Keratinocyte (primary cell): ENCODE measurements at regions not wholly inside any gene's neighbourhood (a gene's known extent, or its start where the extent isn't known, plus 50 kb on each side); places are given as distances from the start of the nearest gene placed in this dataset.

ENCODE experiments used
- DNase-seq: peaks from one replicate; pipeline ENCODE4 v3.0.0-alpha.2; 2011; ENCODE audit warnings: low read depth, missing footprints, low spot score
- FAIRE-seq: peaks from 2 replicates; lab custom pipeline; 2011; peaks lifted over from hg19 to GRCh38; lab: Jason Lieb, UNC
- H2AFZ ChIP-seq: 2 replicates; pipeline ENCODE4 v1.6.0; 2012; ENCODE audit warnings: low read length, control low read depth, inconsistent platforms; ENCODE audit not compliant: control insufficient read depth
- H3K27ac ChIP-seq: 2 replicates; pipeline ENCODE4 v1.5.1; 2011; ENCODE audit warnings: low read length; ENCODE audit not compliant: control insufficient read depth, insufficient read depth
- H3K27me3 ChIP-seq: 3 replicates; pipeline ENCODE4 v1.6.0; 2011; ENCODE audit warnings: low read length; ENCODE audit not compliant: control insufficient read depth, insufficient read depth; ENCODE audit errors: extremely low read depth
- H3K36me3 ChIP-seq, 2 experiments: 2 replicates in 1 of 2; 3 replicates in 1 of 2; pipeline ENCODE4 v1.5.1; 2011; ENCODE audit warnings: low read length in 2 of 2, mild to moderate bottlenecking in 1 of 2; ENCODE audit not compliant: control insufficient read depth in 2 of 2, insufficient read depth in 2 of 2; ENCODE audit errors: extremely low read depth in 1 of 2
- H3K4me1 ChIP-seq: 3 replicates; pipeline ENCODE4 v1.5.1; 2011; ENCODE audit warnings: low read length; ENCODE audit not compliant: control insufficient read depth, insufficient read depth; ENCODE audit errors: extremely low read depth
- H3K4me2 ChIP-seq: 3 replicates; pipeline ENCODE4 v1.6.0; 2011; ENCODE audit warnings: low read depth, low read length; ENCODE audit not compliant: control insufficient read depth, insufficient read depth; ENCODE audit errors: extremely low read depth
- H3K4me3 ChIP-seq, 3 experiments: fragments of 200-600 bp in 1 of 3; sonication (generic) in 1 of 3; 2 replicates in 2 of 3; 3 replicates in 1 of 3; pipeline ENCODE4 v1.5.1; 2011 to 2016; ENCODE audit warnings: low read length in 3 of 3, mild to moderate bottlenecking in 3 of 3, control low read depth in 2 of 3, inconsistent platforms in 1 of 3, low read depth in 1 of 3, mixed read lengths in 1 of 3, mixed run types in 1 of 3, moderate library complexity in 1 of 3; ENCODE audit not compliant: control insufficient read depth in 2 of 3, insufficient read depth in 2 of 3; ENCODE audit errors: extremely low read depth in 1 of 3
- H3K79me2 ChIP-seq: 2 replicates; pipeline ENCODE4 v1.6.0; 2012; ENCODE audit warnings: low read length; ENCODE audit not compliant: control insufficient read depth, insufficient read depth
- H3K9ac ChIP-seq: 3 replicates; pipeline ENCODE4 v1.6.0; 2011; ENCODE audit warnings: low read length; ENCODE audit not compliant: control insufficient read depth, insufficient read depth; ENCODE audit errors: extremely low read depth
- H3K9me1 ChIP-seq: 3 replicates; pipeline ENCODE4 v1.6.0; 2011; ENCODE audit warnings: low read length; ENCODE audit not compliant: control insufficient read depth, insufficient read depth; ENCODE audit errors: extremely low read depth
- H3K9me3 ChIP-seq: 2 replicates; pipeline ENCODE4 v1.5.1; 2012; ENCODE audit warnings: low read depth, low read length; ENCODE audit not compliant: control insufficient read depth
- H4K20me1 ChIP-seq: 3 replicates; pipeline ENCODE4 v1.6.0; 2011; ENCODE audit warnings: low read length; ENCODE audit not compliant: control insufficient read depth, insufficient read depth; ENCODE audit errors: extremely low read depth
- EZH2 ChIP-seq: IDR thresholded peaks from one replicate; pipeline ENCODE4 v1.6.1; 2012; ENCODE audit warnings: inconsistent platforms, mild to moderate bottlenecking, low read length, moderate library complexity
- dilution Hi-C: fragments of 300-500 bp; cut with MboI; formaldehyde crosslinking; loops from one replicate; pipeline ENCODE4 v1.7.0; 2020; ENCODE audit warnings: low sequenced_read_pairs; ENCODE audit not compliant: extremely low pct_ligation_motif_present
- TF ChIP-seq, protein P1 (sequence below), 3 experiments: IDR thresholded peaks in 1 of 3; conservative IDR thresholded peaks in 1 of 3; optimal IDR thresholded peaks in 1 of 3; 2 replicates in 2 of 3; 3 replicates in 1 of 3; pipeline versions ENCODE3 to v1.5.1; 2011; ENCODE audit warnings: low read length in 3 of 3, mild to moderate bottlenecking in 3 of 3, moderate library complexity in 2 of 3, control low read depth in 1 of 3, inconsistent platforms in 1 of 3; ENCODE audit not compliant: insufficient read depth in 2 of 3; ENCODE audit errors: extremely low read depth in 1 of 3

DNA sequence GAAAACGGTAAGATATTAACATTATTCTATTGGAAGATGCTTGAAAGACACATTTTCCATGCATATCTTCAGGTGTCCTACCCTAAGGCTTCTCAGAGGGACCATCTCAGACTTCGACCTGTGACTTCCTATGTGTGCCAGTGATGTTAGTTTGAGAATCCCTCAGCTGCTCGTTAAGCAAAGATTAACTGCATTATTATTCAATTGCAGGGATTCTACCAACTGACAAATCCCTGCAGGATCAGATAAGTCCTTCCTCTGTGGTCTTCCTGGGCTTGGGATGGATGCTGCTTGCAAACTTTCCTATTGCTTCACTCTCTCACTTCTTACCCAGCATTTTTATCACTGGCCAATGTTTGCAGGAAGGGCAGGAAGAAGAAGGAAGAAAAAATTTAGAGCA lies 83.0 kb upstream of the PPARGC1A start:
- TF ChIP-seq EZH2: no peak
- TF ChIP-seq, protein P1, sequence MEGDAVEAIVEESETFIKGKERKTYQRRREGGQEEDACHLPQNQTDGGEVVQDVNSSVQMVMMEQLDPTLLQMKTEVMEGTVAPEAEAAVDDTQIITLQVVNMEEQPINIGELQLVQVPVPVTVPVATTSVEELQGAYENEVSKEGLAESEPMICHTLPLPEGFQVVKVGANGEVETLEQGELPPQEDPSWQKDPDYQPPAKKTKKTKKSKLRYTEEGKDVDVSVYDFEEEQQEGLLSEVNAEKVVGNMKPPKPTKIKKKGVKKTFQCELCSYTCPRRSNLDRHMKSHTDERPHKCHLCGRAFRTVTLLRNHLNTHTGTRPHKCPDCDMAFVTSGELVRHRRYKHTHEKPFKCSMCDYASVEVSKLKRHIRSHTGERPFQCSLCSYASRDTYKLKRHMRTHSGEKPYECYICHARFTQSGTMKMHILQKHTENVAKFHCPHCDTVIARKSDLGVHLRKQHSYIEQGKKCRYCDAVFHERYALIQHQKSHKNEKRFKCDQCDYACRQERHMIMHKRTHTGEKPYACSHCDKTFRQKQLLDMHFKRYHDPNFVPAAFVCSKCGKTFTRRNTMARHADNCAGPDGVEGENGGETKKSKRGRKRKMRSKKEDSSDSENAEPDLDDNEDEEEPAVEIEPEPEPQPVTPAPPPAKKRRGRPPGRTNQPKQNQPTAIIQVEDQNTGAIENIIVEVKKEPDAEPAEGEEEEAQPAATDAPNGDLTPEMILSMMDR (optimal IDR thresholded peaks at IDR 0.05 in 1 of 3, IDR thresholded peaks at IDR 0.05 in 1 of 3, conservative IDR thresholded peaks at IDR 0.05 in 1 of 3; ENCODE audit: extremely low read depth in 1 of 3, insufficient read depth in 2 of 3, low read length in 3 of 3): no peak
- no peak overlapping the region for H3K4me3 ChIP-seq
- no peak overlapping the region for H3K27ac ChIP-seq
- no peak for DNase-seq
- no peaks in the 10 kb centered on the region for H3K27me3 ChIP-seq
- H3K9me1 ChIP-seq: no peaks in the 10 kb centered on the region
- H3K79me2 ChIP-seq: no peaks in the 10 kb centered on the region
- FAIRE-seq: no peak
- no peak overlapping the region for H2AFZ ChIP-seq
- dilution Hi-C loops: no loop called here
- H3K9ac ChIP-seq: no peak overlapping the region
- no peaks in the 10 kb centered on the region for H3K4me1 ChIP-seq
- no peaks in the 10 kb centered on the region for H3K36me3 ChIP-seq
- no peak overlapping the region for H3K4me2 ChIP-seq
- H4K20me1 ChIP-seq: no peaks in the 10 kb centered on the region
- no peaks in the 10 kb centered on the region for H3K9me3 ChIP-seq

DNA sequence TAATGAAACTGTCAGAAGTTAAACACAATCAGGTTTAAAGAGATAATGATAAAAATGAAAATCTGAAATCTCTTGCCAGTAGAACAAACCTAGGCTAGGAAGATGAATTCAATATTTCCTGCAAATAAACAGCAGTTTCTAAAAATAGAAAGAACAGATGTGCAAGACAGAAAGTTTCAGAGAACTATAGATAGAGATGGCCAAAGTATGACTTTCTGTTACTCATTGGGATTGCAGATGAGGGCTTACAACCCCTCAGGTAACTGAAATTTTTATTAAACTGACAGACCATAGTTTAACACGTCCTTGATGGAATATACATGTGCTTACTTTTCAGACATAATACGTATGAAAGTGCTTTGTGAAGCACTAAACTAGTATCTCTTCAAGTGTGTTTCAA lies 82.3 kb upstream of the PPARGC1A start:
- Histone ChIP-seq H2AFZ (no peak overlapping the region), H4K20me1 (no peaks in the 10 kb centered on the region), H3K9me1 (no peaks in the 10 kb centered on the region), H3K27me3 (no peaks in the 10 kb centered on the region), H3K4me2 (no peak overlapping the region), H3K27ac (no peak overlapping the region), H3K4me3 (no peak overlapping the region), H3K4me1 (no peaks in the 10 kb centered on the region), H3K9ac (no peak overlapping the region), H3K36me3 (no peaks in the 10 kb centered on the region), H3K9me3 (no peaks in the 10 kb centered on the region), H3K79me2 (no peaks in the 10 kb centered on the region)
- TF ChIP-seq EZH2: no peak
- TF ChIP-seq, protein P1 (optimal IDR thresholded peaks at IDR 0.05 in 1 of 3, IDR thresholded peaks at IDR 0.05 in 1 of 3, conservative IDR thresholded peaks at IDR 0.05 in 1 of 3; ENCODE audit: extremely low read depth in 1 of 3, insufficient read depth in 2 of 3, low read length in 3 of 3): no peak
- DNase-seq (no peak), FAIRE-seq (no peak)
- dilution Hi-C loops: no loop called here
